Uterus (tissue), 2 donors: ENCODE measurements at regions not wholly inside any gene's neighbourhood (a gene's known extent, or its start where the extent isn't known, plus 50 kb on each side); places are given as distances from the start of the nearest gene placed in this dataset.

Experiments used
- CTCF ChIP-seq, 4 experiments: fragments of 200-600 bp in 2 of 4; fragments of 450-650 bp in 2 of 4; sonication (generic) in 2 of 4; IDR thresholded peaks; one replicate each; pipeline ENCODE4 v1.5.1; 2016 to 2019; ENCODE audit warnings: antibody characterized with exemption in 4 of 4, mild to moderate bottlenecking in 2 of 4, moderate library complexity in 1 of 4
- POLR2A ChIP-seq, 2 donors: fragments of 450-650 bp; IDR thresholded peaks; one replicate each; pipeline ENCODE4 v1.6.1; 2016; ENCODE audit warnings: antibody characterized with exemption in 2 of 2, mild to moderate bottlenecking in 1 of 2, moderate library complexity in 1 of 2

- TF ChIP-seq POLR2A (IDR thresholded peaks at IDR 0.05) (no peak), CTCF (IDR thresholded peaks at IDR 0.05) (no peak)
These were observed 165.2 kb upstream of the AUTS2 start for GRCh38 chr7:69433081-69433480.
